Ishikawa (cell line): ENCODE measurements at regions not wholly inside any gene's neighbourhood (a gene's known extent, or its start where the extent isn't known, plus 50 kb on each side); places are given as distances from the start of the nearest gene placed in this dataset.

Experiments used
- CEBPB ChIP-seq: IDR thresholded peaks from 2 replicates; pipeline ENCODE4 v1.6.1; 2012
- CREB1 ChIP-seq: IDR thresholded peaks from 2 replicates; pipeline ENCODE4 v1.6.1; 2012; ENCODE audit warnings: low read depth
- EGR1 ChIP-seq: IDR thresholded peaks from 2 replicates; pipeline ENCODE4 v1.6.1; 2012
- EP300 ChIP-seq: IDR thresholded peaks from 2 replicates; pipeline ENCODE4 v1.6.1; 2012; ENCODE audit warnings: borderline replicate concordance
- FOXM1 ChIP-seq: IDR thresholded peaks from 2 replicates; pipeline ENCODE4 v1.6.1; 2012; ENCODE audit warnings: low read depth, borderline replicate concordance
- MAX ChIP-seq: IDR thresholded peaks from 2 replicates; pipeline ENCODE4 v1.6.1; 2012
- NFIC ChIP-seq: IDR thresholded peaks from 2 replicates; pipeline ENCODE4 v1.6.1; 2012
- RAD21 ChIP-seq: IDR thresholded peaks from 2 replicates; pipeline ENCODE4 v1.6.1; 2012; ENCODE audit warnings: low read depth
- REST ChIP-seq: IDR thresholded peaks from 2 replicates; pipeline ENCODE4 v1.6.1; 2012; ENCODE audit warnings: low read depth, mild to moderate bottlenecking
- TAF1 ChIP-seq: IDR thresholded peaks from 2 replicates; pipeline ENCODE4 v1.6.1; 2012; ENCODE audit warnings: low read depth, mild to moderate bottlenecking
- TCF12 ChIP-seq: IDR thresholded peaks from 2 replicates; pipeline ENCODE4 v1.6.1; 2012; ENCODE audit warnings: low read depth
- TEAD4 ChIP-seq: IDR thresholded peaks from 2 replicates; pipeline ENCODE4 v1.6.1; 2012
- USF1 ChIP-seq: IDR thresholded peaks from 2 replicates; pipeline ENCODE4 v1.6.1; 2012
- YY1 ChIP-seq: IDR thresholded peaks from 2 replicates; pipeline ENCODE4 v1.6.1; 2012; ENCODE audit warnings: low read depth
- ZBTB7A ChIP-seq: IDR thresholded peaks from 2 replicates; pipeline ENCODE4 v1.6.1; 2012; ENCODE audit warnings: low read depth

- TF ChIP-seq CEBPB: no peak
- no peak for TF ChIP-seq YY1
- no peak for TF ChIP-seq FOXM1
- TF ChIP-seq ZBTB7A: no peak
- no peak for TF ChIP-seq REST
- TF ChIP-seq NFIC: no peak
- TF ChIP-seq EP300: no peak
- TF ChIP-seq RAD21: no peak
- TF ChIP-seq TEAD4: no peak
- TF ChIP-seq MAX: no peak
- no peak for TF ChIP-seq CREB1
- TF ChIP-seq TAF1: no peak
- TF ChIP-seq TCF12: no peak
- TF ChIP-seq EGR1: no peak
- no peak for TF ChIP-seq USF1
Measured at GRCh38 chr14:37723515-37723914, 128.1 kb downstream of the TTC6 start.

GRCh38 chr14:37726708-37727107, 131.3 kb downstream of the TTC6 start:
- TF ChIP-seq REST: no peak
- no peak for TF ChIP-seq USF1
- TF ChIP-seq FOXM1: no peak
- TF ChIP-seq RAD21: no peak
- no peak for TF ChIP-seq MAX
- no peak for TF ChIP-seq CEBPB

GRCh38 chr14:37729218-37729617, 133.8 kb downstream of the TTC6 start:
- TF ChIP-seq MAX: no peak
- TF ChIP-seq CEBPB: no peak
- TF ChIP-seq CREB1: no peak
- no peak for TF ChIP-seq TAF1
- no peak for TF ChIP-seq TCF12
- no peak for TF ChIP-seq FOXM1
- no peak for TF ChIP-seq EGR1
- no peak for TF ChIP-seq REST
- no peak for TF ChIP-seq RAD21
- no peak for TF ChIP-seq USF1
- no peak for TF ChIP-seq TEAD4
- TF ChIP-seq EP300: no peak
- TF ChIP-seq ZBTB7A: no peak
- TF ChIP-seq YY1: no peak
- no peak for TF ChIP-seq NFIC

GRCh38 chr14:37731094-37731493, 135.7 kb downstream of the TTC6 start:
- TF ChIP-seq EGR1 (no peak), TAF1 (no peak), YY1 (no peak), REST (no peak), TEAD4 (no peak), RAD21 (no peak), TCF12 (no peak), NFIC (no peak), FOXM1 (no peak), ZBTB7A (no peak), MAX (no peak), EP300 (no peak), CEBPB (no peak), USF1 (no peak), CREB1 (no peak)
